LoVo (cell line): ENCODE measurements at regions not wholly inside any gene's neighbourhood (a gene's known extent, or its start where the extent isn't known, plus 50 kb on each side); places are given as distances from the start of the nearest gene placed in this dataset.
"Not testable (repeated sequence)": the region's sequence is repeated elsewhere in the genome, so short reads cannot be mapped to it uniquely, and the experiment has no call there.

Source experiments
- DNase-seq: peaks from one replicate; pipeline ENCODE4 v3.0.0-alpha.2; 2016; ENCODE audit warnings: low spot score

DNA sequence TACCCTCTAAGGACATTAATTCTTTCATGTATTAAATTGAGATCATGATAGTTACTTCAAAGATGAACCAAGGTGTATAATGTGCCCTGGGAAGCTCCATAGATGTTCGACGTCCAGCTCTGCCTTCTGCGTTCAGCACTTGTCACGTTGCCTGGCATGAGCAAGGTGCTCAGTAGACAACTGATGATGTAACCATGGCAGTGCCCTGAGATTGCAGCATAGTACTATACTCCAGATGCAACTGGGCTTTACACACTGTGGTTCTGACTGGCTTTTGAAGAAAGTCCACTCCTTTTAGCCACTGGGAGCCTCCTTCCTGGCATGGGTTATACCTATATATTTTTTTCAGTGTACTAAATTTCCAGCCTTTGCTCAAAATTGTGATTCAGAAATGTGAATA is 355.8 kb upstream of the SORCS1 start:
- DNase-seq, result no peak

DNA sequence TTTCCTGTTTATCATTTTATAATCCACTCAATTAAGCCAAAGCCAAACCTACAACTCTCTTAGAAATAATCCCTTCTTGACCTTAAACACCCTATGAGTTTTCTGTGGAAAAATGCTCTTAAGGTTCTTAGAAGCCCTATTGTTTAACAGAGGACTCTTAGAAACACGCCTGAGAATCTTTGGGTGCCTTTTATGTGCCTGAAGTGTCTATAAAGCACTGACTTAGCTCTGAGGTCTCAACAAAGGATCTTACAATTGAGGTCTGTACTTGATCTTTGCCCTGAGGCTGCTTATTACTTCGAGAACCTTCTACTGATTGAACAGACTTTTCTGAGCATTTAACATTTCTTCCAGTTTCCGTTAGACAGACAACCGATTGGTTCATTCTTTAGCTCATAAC is 353.3 kb upstream of the SORCS1 start:
- no peak for DNase-seq

DNA sequence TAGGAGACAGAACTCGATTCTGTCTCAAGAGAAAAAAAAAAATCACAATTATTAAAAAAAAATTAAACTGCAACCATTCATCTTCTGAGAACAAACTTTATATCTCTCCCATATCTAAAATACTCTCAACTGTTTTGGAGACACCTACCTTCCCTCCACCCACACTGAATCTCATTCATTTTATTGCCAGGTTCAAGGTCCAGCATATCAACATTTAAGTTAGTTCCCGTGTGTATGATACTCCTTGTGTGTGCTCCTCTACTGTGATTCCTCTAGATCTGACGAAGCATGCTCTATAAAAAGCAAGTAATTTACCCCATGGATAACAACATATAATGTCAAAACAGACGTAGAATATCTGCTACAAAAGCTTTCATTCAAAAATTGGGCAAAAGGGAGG is 351.8 kb upstream of the SORCS1 start:
- no peak for DNase-seq

DNA sequence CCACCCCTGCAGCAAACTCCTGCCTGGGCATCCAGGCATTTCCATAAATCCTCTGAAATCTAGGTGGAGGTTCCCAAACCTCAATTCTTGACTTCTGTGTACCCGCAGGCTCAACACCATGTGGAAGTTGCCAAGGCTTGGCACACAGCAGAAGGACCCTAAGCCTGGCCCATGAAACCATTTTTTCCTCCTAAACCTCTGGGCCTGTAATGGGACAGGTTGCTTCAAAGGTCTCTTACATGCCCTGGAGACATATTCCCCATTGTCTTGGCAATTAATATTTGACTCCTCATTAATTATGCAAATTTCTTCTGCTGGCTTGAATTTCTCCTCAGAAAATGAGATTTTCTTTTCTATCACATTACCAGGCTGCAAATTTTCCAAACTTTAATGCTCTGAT is 339.5 kb upstream of the SORCS1 start:
- DNase-seq, result not testable (repeated sequence)

DNA sequence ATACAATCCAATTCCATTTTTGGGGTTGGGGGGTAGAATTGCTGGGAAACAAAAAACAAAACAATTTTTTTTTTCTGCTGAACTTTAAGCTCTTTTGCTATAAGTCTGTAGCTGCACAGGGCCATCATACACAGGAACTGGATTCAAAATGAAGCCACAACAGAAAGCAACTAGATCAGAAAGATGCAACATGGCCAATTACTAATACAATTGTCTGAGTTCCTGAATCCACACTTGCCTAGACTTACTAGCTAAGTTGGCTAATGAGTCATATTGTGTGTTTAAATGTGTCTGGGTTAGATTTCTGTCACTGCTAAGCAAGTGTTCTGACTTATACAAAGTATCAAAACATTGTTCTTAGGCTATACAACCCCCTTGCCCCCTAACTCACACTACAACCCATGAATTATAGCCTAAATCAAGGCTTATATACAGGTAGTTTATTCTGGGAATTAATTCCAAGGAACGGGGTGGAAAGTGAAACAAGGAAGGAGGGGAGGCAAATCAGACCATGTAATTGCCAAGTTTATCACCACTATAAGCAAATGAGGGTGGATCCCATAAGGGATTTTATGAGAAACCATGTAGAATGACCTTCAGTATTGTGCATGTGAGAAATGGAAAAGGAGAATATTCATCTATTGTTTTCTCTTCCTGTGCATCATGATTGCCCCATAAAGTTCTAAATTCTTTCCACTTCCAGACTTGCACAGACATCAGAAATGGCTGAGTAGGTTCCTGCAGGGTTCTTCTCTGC is 337.9 kb upstream of the SORCS1 start:
- no peak for DNase-seq

DNA sequence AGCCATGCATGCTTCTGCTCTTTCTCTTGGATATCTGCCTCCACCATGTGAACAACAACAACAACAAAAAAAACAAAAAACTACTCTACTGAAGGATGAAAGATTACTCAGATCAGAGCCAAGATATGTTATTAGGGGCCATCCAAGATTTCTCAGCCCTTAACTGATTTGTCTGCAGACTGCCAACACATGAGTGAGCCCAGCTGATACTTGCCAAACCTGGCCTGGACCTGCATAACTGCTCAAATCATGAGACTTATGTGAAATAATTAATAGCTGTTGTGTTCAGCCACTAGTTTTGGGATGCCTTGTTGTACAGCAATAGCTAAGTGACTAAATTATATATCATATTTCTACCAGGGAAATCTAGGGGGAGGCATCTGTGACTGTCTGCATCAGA is 334.5 kb upstream of the SORCS1 start:
- DNase-seq, result no peak

DNA sequence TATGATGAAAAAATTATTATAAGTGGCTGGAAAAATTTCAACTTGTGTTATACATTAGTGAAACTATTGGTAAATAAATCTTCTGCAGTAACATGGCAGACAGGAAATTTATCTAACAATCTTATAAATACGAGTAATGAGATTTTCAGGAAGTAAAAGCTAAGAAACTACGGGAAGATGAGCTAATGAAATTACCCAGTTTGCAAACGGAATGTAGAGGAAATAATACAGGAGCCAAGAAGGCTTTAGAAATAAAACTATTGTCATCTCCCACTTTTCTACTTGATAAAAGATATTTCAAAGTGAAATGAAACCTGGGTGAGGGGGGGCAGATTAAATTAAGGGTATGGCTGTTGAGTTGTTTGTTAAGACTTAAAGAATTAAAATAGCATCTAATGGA is 332.5 kb upstream of the SORCS1 start:
- DNase-seq, result no peak

DNA sequence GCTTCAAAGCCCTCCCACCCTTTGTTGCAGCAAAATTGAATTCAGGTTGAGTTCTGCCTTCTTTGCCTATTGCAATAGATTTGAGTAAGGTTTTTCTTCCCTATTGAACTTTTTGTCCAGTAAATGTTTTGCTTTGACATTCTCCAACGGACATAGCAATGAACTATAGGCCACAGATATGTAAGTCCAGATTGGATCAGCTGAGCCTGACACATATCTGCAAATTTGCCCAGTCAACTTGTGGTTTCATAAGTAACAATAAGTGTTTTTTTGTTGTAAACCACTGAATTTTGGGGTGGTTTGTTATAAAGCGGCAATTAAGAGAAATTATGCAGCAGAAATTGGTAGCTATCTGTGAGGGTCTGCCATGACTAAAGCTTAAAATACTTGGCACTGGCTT is 332.1 kb upstream of the SORCS1 start:
- no peak for DNase-seq

DNA sequence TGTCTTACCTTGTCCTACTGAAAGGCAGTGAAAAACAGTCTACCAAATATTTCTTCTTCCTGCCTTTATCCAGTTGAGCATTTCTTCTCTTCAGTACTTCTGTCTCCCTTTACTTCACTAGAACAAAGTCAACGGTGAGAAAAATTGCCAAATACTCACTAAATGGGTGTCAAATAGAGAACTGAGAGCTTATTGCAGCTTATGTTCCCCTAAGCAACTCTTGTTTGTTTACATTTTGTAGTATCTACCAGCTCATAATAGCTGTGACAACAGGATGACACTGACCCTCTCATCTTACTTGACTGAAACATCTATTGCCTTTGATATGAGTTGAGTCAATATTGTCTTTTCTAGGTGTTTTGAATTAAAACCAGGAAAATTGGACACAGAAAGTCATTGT is 327.9 kb upstream of the SORCS1 start:
- DNase-seq, result no peak

DNA sequence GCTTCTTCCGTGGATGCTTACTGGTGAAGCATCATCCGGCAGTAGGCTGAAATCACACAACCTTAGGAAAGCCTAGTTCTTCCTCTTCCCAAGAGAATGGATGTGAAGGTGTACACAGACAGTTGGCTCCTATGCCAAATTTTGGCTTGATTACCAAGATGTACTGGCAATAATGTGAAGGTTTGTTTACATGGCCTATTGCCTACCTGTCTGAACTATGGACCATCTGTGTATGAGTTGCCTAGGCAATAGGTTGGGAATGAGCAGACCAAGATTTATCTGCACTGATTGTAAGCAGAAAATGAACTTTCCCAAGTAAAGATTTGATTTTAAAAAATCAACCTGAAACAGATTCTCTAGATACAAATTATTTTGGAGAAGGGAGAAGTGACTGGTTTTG is 325.9 kb upstream of the SORCS1 start:
- DNase-seq, result no peak

DNA sequence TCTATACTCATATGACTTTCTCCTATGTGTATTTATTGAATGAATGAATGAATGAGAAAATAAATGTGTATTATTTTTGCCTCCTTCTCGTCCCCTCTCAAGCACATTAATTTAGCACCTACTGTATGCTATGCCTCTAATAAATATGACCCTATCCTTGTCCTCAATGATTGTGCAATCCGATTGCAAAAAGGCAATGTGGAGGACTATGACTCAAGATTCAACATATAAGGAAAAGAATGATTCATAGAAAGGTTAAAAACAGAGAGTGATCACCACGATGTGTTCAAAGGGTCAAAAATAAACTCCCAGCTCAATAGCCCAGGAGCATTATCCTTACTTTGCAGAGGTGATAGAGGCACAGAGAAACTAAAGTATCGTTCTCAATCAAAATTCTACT is 322.8 kb upstream of the SORCS1 start:
- no peak for DNase-seq

DNA sequence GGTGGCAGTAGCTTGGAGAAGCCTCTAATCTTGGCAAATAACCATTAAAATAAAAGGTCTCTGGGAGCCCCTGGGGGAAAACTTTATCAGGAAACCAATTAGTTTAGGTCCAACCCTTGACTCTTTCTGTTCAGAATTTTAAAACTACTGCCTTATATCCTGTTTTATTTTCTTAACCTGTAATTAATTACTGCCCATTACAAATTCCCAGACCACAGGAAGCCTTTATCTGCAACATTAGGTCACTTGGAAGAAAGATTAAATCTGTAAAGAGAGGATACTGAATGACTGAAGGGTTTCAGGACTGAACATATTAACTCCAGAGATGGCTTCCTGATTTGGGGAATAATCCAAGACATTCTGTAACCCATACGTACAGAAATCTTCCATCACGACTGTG is 320.5 kb upstream of the SORCS1 start:
- no peak for DNase-seq

DNA sequence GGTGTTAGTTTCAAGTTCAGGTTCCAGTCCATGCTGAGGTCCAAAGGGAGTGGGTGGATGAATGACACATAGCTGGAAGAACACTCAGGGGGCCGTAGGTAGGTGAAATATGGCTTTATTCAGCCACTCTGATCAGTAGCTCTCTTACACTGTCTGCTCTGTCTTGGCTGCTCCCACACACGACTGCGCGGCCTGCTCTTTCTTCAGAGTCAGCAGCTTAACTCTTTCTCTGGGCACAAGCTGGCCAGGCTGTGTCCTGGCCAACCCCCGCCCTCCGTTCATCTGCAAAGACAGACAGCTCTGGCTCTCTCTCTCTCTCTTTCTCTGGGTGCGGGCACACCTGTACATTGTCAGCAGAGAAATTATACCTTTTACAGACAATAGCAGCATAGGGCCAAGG is 317.4 kb upstream of the SORCS1 start:
- no peak for DNase-seq

DNA sequence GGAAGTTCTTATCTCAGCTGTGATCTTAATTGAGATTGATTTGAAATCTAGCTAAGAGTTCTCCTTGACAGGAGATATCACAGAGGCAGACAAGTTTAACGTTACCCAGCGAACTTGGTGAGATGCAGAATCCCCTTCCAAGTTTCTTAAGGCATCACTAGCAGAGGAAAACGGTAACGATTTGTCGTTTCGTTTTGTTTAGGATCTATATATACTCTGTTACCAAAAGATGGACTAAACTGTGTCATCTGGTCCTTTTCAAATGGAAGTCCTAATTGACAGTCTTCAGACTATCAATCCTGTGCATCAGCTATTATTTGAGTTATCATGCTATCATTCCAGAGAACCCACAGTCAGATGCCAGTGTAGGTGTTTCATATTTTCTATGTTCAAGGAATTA is 316.7 kb upstream of the SORCS1 start:
- no peak for DNase-seq

DNA sequence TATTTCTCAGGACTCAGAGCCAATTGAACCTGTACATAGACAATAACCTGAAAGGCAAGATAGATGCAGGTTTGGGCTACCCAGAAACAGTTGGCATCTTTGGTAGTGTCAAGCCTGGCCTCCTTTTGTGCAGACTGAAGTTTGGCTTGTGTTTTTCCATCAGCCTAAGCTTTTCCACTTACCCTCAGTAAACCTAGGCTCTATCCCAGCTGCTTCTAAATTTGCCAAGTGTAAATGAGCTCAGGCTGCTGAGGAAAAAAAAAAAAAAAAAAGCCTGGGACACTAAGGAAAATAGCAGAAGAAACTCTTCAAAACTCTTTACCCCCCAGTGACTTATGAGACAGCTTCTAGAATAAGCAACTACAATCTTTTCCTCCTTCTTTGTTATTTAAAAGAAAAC is 316.3 kb upstream of the SORCS1 start:
- no peak for DNase-seq

DNA sequence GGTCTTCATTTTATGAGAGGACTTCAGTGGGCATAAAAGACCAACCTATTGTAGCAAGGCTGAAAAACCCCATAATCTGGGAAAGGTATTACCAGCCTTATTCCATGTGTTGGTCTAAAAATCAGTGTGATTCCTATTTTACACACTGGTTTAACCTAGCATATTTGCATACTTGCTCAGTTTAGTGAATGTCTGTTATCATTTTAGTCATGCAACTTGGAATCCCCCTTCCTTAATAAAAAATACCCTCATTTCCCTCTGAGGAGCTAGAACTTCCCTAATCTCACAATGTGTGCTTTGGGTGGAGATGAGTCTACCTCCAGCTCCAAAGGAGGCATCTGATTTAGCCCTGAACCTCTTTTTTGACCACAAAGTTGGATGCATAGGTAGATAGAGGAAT is 312.8 kb upstream of the SORCS1 start:
- no peak for DNase-seq

DNA sequence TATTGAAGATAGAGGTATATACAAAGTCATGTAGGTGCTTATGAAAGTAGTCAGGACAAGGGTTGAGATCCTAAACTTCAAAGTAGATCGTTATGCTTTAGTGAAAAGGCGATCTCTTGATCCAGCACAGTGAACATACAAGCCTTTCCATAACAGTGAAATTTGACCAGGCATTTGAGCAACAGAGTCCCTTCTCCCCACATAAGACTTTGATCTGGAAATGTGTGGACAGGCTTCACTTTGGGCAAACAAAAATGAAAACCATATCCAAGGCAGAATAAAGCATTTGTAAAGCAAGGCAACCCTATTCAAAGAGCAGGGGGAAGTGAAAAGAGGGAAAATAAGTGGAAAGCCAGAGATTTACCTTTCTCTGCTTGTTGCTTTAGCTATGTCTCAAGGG is 311.9 kb upstream of the SORCS1 start:
- DNase-seq, result no peak

DNA sequence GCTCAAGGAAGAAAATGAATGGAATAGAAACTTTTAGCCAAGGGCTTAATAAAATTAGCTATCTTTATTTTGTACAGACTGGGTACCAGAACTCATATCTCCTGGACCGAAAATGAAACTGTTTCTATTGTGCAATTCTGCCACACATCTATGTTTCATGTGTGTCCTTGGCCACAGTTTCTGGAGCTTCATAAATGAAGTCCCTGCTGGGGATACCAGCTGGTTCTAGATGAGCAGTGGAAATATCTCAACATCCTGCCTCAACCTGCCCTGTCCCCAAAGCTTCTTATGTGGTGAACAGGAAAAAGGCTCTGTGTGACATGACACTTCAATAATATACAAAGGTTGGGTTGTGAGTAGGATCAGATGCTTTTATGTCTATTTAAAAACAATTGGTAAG is 310.1 kb upstream of the SORCS1 start:
- DNase-seq, result no peak

DNA sequence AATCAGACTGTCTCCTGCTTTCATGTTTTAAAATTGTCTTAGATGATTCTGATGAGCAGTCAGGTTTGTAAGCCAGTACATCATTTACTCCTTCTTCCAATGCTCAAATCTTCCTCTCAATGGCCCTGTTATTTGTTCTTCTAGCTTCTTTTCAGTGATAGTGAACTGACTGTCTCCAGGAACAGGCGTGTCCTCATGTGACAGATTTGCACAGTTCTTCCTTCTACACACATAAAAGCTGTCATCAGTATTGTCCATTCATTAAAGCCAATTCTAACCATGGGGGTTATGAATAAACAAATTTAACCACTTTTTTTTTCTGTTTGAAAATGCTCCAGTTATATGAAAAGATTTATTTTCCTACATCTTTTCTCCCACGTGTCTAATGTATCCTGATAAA is 308.7 kb upstream of the SORCS1 start:
- no peak for DNase-seq

DNA sequence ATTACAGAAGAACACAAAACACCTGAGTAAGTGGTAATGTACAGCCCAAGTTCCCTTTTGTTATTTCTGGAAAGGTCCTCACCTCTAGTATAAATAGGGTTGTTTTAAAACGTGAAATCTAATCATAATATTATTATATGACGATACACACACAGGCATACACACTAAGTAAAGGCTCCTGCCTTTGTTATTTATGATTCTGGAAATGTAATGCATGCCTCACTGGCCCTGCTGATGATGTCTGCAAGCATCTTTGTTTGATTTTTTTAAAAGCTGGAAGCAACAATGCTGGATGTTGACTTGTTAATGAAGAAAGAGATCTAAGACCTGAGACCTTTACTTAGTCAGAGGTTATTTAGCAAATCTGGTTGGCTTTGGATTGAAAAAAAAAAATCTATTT is 307.4 kb upstream of the SORCS1 start:
- no peak for DNase-seq

DNA sequence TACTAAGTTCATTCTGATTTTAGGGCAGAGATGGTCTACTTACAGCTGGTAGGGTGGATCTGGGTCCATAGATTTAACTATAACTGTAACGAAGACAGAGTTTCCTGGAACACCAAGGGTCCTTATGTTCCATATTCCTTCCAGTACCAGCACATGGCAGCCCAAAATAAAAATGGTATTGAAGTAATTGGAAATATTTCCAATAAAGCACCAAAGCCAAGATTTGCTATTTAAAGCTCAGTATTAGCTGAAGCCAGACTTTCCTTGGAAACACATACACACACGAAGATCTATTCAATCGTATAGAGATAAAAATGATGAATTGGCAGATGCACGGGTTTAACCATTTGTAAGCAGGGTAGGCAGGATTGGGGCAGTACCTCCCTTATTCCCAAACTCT is 289.1 kb upstream of the SORCS1 start:
- no peak for DNase-seq

DNA sequence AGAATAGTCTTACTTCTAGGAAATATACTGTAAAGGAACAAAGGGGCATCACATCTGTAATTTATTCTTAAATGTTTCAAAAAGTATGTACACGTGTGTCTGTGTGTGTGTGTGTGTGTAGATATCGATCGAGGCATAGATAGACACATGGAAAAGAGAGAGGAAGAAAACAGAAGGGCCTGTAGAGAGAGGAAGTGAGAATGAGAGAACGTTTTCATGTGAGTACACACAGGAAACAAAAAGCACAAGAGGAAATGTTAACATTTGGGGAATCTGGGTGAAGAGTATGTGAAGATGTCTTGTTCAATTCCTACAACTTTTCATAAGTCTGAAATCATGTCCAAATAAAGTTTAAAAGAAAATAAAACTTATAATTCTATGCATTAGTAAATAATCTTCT is 286.5 kb upstream of the SORCS1 start:
- no peak for DNase-seq

DNA sequence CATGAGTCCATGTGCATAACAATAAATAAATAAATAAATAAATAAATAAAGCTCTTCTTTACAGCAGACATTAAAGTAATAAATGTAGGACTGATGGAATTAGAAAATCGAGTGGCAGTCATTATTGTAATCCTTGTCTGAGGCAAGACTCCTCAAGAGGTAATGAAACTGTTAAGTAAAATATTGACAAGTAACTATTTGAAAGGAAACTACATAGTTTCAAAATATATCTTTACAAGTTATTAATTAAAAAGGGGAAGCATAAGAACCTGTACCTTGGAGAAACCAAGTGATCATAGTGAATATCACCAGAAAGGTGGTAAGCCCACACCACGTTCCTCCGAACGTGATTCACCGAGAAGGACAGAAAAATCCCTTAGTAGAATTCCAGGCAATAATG is 285.6 kb upstream of the SORCS1 start:
- no peak for DNase-seq

DNA sequence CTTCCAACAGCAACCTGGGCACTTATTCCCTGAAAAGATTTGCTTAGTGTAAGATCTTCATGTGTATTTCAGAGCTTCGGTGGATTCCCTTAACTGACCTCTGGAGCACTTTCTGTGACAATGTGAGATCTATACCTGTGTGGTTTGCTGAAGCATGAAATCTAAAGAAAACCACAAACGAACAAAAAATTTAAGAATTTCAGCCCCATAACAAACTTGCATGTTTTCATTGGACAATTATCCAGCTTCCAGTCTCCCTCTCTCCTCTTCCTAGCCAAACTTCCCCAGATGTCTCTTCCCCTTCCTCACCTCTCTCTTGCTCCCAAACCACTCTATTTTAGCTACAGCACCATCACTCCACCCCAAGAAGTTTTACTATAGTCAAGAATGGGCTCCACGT is 279.9 kb upstream of the SORCS1 start:
- no peak for DNase-seq

DNA sequence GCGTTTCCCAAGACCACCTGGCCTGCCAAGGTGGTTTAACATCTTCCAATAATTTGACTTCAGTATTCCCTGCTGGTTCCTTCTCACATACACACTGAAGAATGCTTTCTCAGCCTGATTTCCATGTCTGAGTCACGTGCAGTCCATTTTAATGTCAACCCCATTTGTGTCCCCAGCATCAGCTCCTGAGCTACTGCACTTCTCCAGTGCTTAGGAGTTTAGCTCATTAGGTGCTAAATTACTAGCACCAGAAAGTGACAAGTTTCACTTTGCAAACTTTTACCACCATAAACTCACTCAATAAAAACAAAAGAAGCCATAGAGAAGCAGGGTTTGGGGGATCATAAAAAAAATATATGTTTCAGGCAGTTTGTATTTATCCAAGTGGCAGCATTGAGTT is 279.3 kb upstream of the SORCS1 start:
- no peak for DNase-seq
